ENCODE measurements at regions not wholly inside any gene's neighbourhood (a gene's known extent, or its start where the extent isn't known, plus 50 kb on each side); places are given as distances from the start of the nearest gene placed in this dataset.

DNA sequence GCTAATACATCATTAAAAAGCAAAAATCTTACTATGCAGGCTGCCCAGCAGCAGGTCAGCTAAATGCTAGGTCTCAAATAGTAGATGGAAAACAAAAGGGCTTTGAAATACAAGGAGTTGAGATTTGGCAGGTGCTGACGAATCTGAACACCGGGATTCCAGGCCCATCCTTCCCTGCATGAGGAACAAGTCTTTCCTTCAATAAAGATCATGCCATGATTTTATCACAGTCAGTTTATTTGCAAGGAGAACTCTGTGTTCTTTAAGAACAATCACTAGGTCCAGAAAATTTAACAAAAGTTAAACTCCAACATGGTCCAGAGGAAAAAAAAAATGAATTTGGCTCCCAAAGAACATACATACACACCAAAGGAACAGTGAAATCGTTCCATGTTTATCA is 551.4 kb downstream of the SLITRK6 start:
- TF ChIP-seq POLR2A (IDR thresholded peaks at IDR 0.05), result no peak
- TF ChIP-seq, protein P1, sequence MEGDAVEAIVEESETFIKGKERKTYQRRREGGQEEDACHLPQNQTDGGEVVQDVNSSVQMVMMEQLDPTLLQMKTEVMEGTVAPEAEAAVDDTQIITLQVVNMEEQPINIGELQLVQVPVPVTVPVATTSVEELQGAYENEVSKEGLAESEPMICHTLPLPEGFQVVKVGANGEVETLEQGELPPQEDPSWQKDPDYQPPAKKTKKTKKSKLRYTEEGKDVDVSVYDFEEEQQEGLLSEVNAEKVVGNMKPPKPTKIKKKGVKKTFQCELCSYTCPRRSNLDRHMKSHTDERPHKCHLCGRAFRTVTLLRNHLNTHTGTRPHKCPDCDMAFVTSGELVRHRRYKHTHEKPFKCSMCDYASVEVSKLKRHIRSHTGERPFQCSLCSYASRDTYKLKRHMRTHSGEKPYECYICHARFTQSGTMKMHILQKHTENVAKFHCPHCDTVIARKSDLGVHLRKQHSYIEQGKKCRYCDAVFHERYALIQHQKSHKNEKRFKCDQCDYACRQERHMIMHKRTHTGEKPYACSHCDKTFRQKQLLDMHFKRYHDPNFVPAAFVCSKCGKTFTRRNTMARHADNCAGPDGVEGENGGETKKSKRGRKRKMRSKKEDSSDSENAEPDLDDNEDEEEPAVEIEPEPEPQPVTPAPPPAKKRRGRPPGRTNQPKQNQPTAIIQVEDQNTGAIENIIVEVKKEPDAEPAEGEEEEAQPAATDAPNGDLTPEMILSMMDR (IDR thresholded peaks at IDR 0.05), result no peak
